GM18861 (cell line): ENCODE measurements at regions not wholly inside any gene's neighbourhood (a gene's known extent, or its start where the extent isn't known, plus 50 kb on each side); places are given as distances from the start of the nearest gene placed in this dataset.
"Not testable (repeated sequence)": the region's sequence is repeated elsewhere in the genome, so short reads cannot be mapped to it uniquely, and the experiment has no call there.

ENCODE experiments used
- ATAC-seq: cut with Tn5 transposase; IDR thresholded peaks from one replicate; pipeline ENCODE4 v1.9.1; 2021; ENCODE audit not compliant: unreplicated experiment

GRCh38 chr11:71334191-71334590 lies 81.8 kb upstream of the SHANK2 start:
- ATAC-seq = no peak

GRCh38 chr11:71333473-71333872 lies 81.1 kb upstream of the SHANK2 start:
- ATAC-seq = no peak

GRCh38 chr11:71332447-71332846 lies 80.1 kb upstream of the SHANK2 start:
- ATAC-seq = no peak

GRCh38 chr11:71332046-71332445 lies 79.7 kb upstream of the SHANK2 start:
- no peak for ATAC-seq

GRCh38 chr11:71331631-71332030 lies 79.3 kb upstream of the SHANK2 start:
- no peak for ATAC-seq

GRCh38 chr11:71330996-71331395 lies 78.6 kb upstream of the SHANK2 start:
- ATAC-seq = no peak

- ATAC-seq = no peak
Measured at GRCh38 chr11:71330349-71330748, 78.0 kb upstream of the SHANK2 start.

GRCh38 chr11:71329786-71330185 lies 77.4 kb upstream of the SHANK2 start:
- no peak for ATAC-seq

- no peak for ATAC-seq
Measured at GRCh38 chr11:71329165-71329510, 76.8 kb upstream of the SHANK2 start.

- ATAC-seq = no peak
Measured at GRCh38 chr11:71327156-71328085, 75.0 kb upstream of the SHANK2 start.

- no peak for ATAC-seq
Measured at GRCh38 chr11:71326328-71326940, 74.1 kb upstream of the SHANK2 start.

- no peak for ATAC-seq
Measured at GRCh38 chr11:71325418-71326327, 73.3 kb upstream of the SHANK2 start.

GRCh38 chr11:71324788-71325417 lies 72.5 kb upstream of the SHANK2 start:
- ATAC-seq = no peak

- no peak for ATAC-seq
Measured at GRCh38 chr11:71323876-71324526, 71.6 kb upstream of the SHANK2 start.

GRCh38 chr11:71322861-71323582 lies 70.6 kb upstream of the SHANK2 start:
- ATAC-seq = no peak

- no peak for ATAC-seq
Measured at GRCh38 chr11:71322192-71322735, 69.9 kb upstream of the SHANK2 start.

GRCh38 chr11:71321433-71322191 lies 69.2 kb upstream of the SHANK2 start:
- no peak for ATAC-seq

GRCh38 chr11:71316701-71317100 lies 64.3 kb upstream of the SHANK2 start:
- no peak for ATAC-seq

GRCh38 chr11:71312616-71313015 lies 60.2 kb upstream of the SHANK2 start:
- ATAC-seq = not testable (repeated sequence)
